GM10266 (cell line): ENCODE measurements at regions not wholly inside any gene's neighbourhood (a gene's known extent, or its start where the extent isn't known, plus 50 kb on each side); places are given as distances from the start of the nearest gene placed in this dataset.
"Not testable (repeated sequence)": the region's sequence is repeated elsewhere in the genome, so short reads cannot be mapped to it uniquely, and the experiment has no call there.

Experiments
- DNase-seq: peaks from one replicate; pipeline ENCODE4 v3.0.0; 2012; ENCODE audit errors: extremely low spot score
- TF ChIP-seq, protein P1 (sequence below): IDR thresholded peaks from 2 replicates; pipeline ENCODE4 v1.5.1; 2012; ENCODE audit warnings: mild to moderate bottlenecking, low read depth; ENCODE audit not compliant: control insufficient read depth, insufficient read depth; ENCODE audit errors: missing control alignments

DNA sequence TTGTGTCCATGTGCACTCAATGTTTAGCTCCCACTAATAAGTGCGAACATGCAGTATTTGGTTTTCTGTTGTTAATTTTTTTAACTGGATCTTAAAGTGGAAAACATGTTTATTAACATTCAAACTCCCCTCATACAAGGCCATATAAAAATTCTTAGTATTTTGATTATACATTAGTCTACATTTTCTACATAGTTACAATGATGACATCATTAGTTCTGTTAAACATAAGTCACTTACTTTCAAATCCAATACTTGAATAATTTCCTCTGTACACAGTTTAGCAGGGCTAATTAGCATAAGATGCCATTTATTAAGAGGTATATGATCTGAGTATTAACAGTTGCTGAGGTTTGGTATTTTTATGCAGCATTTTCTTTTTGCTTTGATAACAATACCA lies 91.3 kb upstream of the CCDC39 start:
- TF ChIP-seq, protein P1, sequence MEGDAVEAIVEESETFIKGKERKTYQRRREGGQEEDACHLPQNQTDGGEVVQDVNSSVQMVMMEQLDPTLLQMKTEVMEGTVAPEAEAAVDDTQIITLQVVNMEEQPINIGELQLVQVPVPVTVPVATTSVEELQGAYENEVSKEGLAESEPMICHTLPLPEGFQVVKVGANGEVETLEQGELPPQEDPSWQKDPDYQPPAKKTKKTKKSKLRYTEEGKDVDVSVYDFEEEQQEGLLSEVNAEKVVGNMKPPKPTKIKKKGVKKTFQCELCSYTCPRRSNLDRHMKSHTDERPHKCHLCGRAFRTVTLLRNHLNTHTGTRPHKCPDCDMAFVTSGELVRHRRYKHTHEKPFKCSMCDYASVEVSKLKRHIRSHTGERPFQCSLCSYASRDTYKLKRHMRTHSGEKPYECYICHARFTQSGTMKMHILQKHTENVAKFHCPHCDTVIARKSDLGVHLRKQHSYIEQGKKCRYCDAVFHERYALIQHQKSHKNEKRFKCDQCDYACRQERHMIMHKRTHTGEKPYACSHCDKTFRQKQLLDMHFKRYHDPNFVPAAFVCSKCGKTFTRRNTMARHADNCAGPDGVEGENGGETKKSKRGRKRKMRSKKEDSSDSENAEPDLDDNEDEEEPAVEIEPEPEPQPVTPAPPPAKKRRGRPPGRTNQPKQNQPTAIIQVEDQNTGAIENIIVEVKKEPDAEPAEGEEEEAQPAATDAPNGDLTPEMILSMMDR, result no peak
- no peak for DNase-seq

DNA sequence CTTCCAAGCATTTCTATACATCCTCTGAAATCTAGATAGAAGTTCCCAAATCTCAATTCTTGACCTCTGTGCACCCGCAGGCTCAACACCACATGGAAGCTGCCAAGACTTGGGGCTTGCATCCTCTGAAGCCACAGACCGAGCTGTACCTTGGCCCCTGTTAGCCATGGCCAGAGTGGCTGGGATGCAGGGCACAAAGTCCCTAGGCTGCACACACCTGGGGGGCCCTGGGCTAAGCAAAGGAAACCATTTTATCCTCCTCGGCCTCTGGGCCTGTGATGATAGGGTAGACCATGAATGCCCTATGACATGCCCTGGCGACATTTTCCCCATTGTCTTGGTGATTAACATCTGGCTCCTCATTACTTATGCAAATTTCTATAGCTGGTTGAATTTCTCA lies 97.1 kb upstream of the CCDC39 start:
- TF ChIP-seq, protein P1, result no peak
- DNase-seq, result no peak

DNA sequence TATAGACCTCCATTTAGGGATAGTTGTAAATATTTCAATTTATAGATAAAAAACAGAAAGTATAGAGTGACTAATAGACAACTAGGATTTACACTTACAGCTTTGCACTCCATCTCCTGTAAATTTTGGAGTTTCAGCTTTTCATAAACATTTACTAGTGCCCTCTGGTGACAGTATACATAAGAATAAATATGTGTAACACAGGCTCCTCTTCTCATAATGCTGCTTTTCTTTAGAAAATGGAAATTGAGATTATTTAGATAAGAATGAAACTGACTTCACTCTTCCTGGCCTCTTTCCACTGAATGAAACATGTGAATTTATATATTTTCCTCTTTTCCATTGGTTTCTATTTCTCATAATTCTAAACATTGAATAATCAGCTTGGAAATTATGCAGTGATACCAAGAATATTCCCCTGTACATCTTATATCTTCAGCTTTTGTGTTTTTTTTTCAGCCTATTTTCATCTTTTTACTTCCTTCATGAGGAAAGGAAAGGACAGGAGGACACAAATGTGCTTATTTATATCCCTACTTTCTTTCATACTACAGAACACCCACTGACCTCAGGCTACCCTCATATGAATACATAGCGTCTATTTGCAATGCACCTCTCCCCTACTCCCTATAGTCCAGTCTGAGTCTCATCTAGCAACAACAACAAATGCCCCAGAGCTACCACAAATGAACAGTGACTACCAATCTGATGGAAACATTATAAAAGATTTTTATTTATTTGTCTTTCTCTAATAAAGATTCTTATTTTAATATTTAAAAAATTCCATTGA lies 103.1 kb upstream of the CCDC39 start:
- TF ChIP-seq, protein P1, result no peak
- no peak for DNase-seq

DNA sequence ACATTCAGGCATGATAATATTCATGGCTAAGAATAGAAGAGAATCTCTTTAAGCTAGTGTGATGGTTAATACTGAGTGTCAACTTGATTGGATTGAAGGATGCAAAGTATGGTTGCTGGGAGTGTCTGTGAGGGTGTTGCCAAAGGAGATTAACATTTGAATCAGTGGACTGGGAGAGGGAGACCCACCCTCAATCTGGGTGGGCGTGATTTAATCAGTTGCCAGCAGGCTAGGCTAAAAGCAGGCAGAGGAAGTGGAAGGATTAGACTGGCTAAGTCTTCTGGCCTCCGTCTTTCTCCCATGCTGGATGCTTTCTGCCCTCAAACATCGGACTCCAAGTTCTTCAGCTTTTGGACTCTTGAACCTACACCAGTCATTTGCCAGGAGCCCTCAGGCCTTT lies 106.9 kb upstream of the CCDC39 start:
- DNase-seq, result not testable (repeated sequence)

DNA sequence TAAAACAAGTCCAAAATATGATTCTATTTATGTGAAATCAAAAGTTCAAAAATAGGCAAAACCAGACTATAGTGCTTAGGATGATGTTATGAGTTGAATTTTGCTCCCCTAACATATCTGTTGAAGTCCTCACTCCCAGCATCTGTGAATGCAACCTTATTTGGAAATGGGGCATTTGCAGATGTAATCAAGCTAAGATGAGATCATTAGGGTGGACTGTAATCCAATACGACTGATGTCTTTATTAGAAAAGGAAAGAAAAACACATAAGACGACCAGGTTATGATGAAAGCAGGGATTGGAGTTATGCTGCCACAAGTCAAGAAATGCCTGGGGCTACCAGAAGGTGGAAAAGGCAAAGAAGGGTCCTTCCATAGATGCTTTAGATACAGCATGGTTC lies 110.5 kb upstream of the CCDC39 start:
- TF ChIP-seq, protein P1, result no peak
- DNase-seq, result no peak

DNA sequence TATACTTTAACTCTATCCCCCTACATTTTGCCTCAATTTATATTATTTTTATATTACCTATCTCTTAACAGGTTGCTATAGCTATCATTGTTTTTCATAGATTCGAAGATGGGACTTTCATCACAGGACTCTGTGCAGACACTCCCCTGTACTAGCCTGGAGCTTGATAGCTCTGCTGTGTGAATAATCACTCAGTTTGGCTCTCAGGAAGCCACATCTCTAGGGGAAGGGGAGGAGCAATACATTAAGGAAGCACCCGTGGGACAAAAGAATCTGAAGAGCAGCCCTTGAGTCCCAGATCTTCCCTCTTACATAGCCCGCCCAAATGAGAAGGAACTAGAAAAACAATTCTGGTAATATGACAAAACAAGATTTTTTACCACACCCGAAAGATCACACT lies 114.3 kb upstream of the FXR1 start:
- TF ChIP-seq, protein P1, result no peak
- DNase-seq, result no peak

DNA sequence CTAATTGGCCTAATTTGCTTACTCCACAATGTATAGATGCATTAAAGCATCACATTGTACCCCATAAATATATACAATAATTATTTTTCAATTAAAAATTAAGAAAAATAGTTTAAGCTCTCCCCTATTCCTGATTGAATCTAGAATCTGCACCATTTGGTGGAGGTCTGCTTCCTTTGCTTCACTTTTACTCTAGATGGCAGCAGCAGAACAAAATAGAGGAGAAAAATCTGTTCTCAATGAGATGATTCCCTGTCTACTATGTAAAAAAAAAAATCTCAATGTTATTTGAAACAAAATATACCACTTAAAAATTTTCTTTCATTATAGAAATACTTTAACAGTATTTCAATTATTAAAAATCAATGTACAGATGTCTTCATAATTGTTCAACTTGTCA lies 109.6 kb upstream of the FXR1 start:
- DNase-seq, result no peak
- TF ChIP-seq, protein P1, result peak; percentile 62

DNA sequence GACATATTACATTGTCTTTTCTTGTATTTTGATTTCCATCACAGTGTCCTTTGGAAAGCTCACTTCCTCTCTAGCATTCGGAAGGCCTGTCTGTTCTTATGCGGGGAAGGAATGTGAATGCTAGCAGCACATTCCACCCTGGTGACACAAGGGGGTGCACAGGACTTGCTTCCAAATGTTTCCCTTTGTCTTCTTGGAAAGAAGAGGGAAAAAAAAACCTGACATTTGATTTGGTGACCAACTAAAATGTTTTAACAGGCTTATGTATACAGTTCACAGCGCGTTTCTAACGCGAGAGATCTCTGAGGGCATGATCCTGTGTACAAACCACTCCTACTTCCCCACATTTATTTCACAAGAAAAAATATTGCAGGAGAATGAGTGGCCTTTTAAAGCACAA lies 107.6 kb upstream of the FXR1 start:
- TF ChIP-seq, protein P1, result no peak
- no peak for DNase-seq
